HCT116 (cell line): ENCODE measurements at regions not wholly inside any gene's neighbourhood (a gene's known extent, or its start where the extent isn't known, plus 50 kb on each side); places are given as distances from the start of the nearest gene placed in this dataset.

Source experiments
- ATAC-seq: fragments of 200-7000 bp; cut with Tn5 transposase; 2 replicates; pipeline ENCODE4 v1.9.1; 2020; ENCODE audit warnings: mild to moderate bottlenecking, moderate library complexity
- BruUV-seq: library from RNA; stranded (reverse); fragments of 400-500 nt; replicated peaks from 2 replicates; lab custom pipeline; 2021; lab: Mats Ljungman, UMichigan
- CTCF ChIA-PET: fragments of 300-600 bp; sonication (Branson Sonifier 250); formaldehyde crosslinking; loops from one replicate; lab custom pipeline; 2021; ENCODE audit warnings: antibody characterized with exemption; lab: Charles Lee
- POLR2A ChIA-PET: fragments of 300-600, 350-600 bp; sonication (Branson Sonifier 250); formaldehyde crosslinking; loops from one replicate; lab custom pipeline; 2021; ENCODE audit warnings: antibody characterized with exemption; lab: Charles Lee
- RAD21 ChIA-PET, 2 experiments: fragments of 300-600 bp; sonication (Branson Sonifier 250); formaldehyde crosslinking; loops; one replicate each; lab custom pipeline; 2023; ENCODE audit warnings: low total read pairs in 2 of 2; ENCODE audit not compliant: uncharacterized antibody in 2 of 2, unreplicated experiment in 2 of 2, low non-redundant PET in 1 of 2; lab: Charles Lee
- DNase-seq: peaks from one replicate; pipeline ENCODE4 v3.0.0-alpha.2; 2010; ENCODE audit warnings: low read depth, low spot score
- H2AFZ ChIP-seq: fragments of 200-600 bp; shearing (Covaris generic), sonication (generic); 2 replicates; pipeline ENCODE4 v1.6.1; 2017; ENCODE audit warnings: low read depth, mixed run types, mixed read lengths, antibody characterized with exemption, low read length; ENCODE audit not compliant: poor library complexity, severe bottlenecking
- H3K27ac ChIP-seq: 2 replicates; pipeline ENCODE4 v1.5.1; 2012; ENCODE audit warnings: low read depth, low read length
- H3K27me3 ChIP-seq: fragments of 200-600 bp; sonication (generic); 2 replicates; pipeline ENCODE4 v1.6.1; 2016; ENCODE audit warnings: mixed run types, low read length, mixed read lengths; ENCODE audit not compliant: insufficient read depth
- H3K36me3 ChIP-seq, 2 experiments: fragments of 200-500 bp in 1 of 2; fragments of 200-600 bp in 1 of 2; sonication (Bioruptor generic) in 1 of 2; sonication (generic) in 1 of 2; 2 replicates each; pipeline versions ENCODE4 v1.5.1 to v1.6.1; 2014 to 2016; ENCODE audit warnings: low read length in 2 of 2, inconsistent platforms in 1 of 2, mixed read lengths in 1 of 2, mixed run types in 1 of 2; ENCODE audit not compliant: insufficient read depth in 2 of 2, control insufficient read depth in 1 of 2
- H3K4me1 ChIP-seq, 2 experiments: fragments of 200-600 bp in 1 of 2; sonication (generic) in 1 of 2; 2 replicates each; pipeline versions ENCODE4 v1.5.1 to v1.6.1; 2012 to 2017; ENCODE audit warnings: low read length in 2 of 2, inconsistent platforms in 1 of 2, mild to moderate bottlenecking in 1 of 2, mixed read lengths in 1 of 2, mixed run types in 1 of 2, moderate library complexity in 1 of 2; ENCODE audit not compliant: insufficient read depth in 2 of 2, control insufficient read depth in 1 of 2
- H3K4me2 ChIP-seq: fragments of 200-600 bp; sonication (generic); 2 replicates; pipeline ENCODE4 v1.6.1; 2017; ENCODE audit warnings: mixed run types, low read length, mixed read lengths
- H3K4me3 ChIP-seq, 2 experiments: fragments of 200-600 bp in 1 of 2; sonication (generic) in 1 of 2; replicated peaks in 1 of 2; 2 replicates each; pipeline ENCODE4 v1.5.1; 2011 to 2016; ENCODE audit warnings: low read length in 2 of 2, control low read depth in 1 of 2, low read depth in 1 of 2, mild to moderate bottlenecking in 1 of 2, mixed read lengths in 1 of 2, mixed run types in 1 of 2
- H3K79me2 ChIP-seq: fragments of 200-600 bp; sonication (generic); 2 replicates; pipeline ENCODE4 v1.6.1; 2017; ENCODE audit warnings: mild to moderate bottlenecking, mixed run types, low read length, moderate library complexity, mixed read lengths; ENCODE audit not compliant: insufficient read depth
- H3K9ac ChIP-seq: fragments of 200-600 bp; sonication (generic); 2 replicates; pipeline ENCODE4 v1.6.1; 2016; ENCODE audit warnings: low read length, mixed read lengths
- H3K9me2 ChIP-seq: fragments of 200-600 bp; sonication (generic), shearing (Covaris generic); 2 replicates; pipeline ENCODE4 v1.6.1; 2017; ENCODE audit warnings: mixed run types, mild to moderate bottlenecking, moderate library complexity; ENCODE audit not compliant: insufficient read depth
- H3K9me3 ChIP-seq, 2 experiments: fragments of 200-500 bp in 1 of 2; fragments of 200-600 bp in 1 of 2; sonication (Bioruptor generic) in 1 of 2; sonication (generic) in 1 of 2; 2 replicates each; pipeline ENCODE4 v1.6.1; 2014 to 2017; ENCODE audit warnings: low read length in 2 of 2, mixed read lengths in 2 of 2, inconsistent platforms in 1 of 2, low read depth in 1 of 2, mild to moderate bottlenecking in 1 of 2, mixed run types in 1 of 2, moderate library complexity in 1 of 2; ENCODE audit not compliant: control insufficient read depth in 1 of 2, insufficient read depth in 1 of 2
- H4K20me1 ChIP-seq: fragments of 200-600 bp; sonication (generic), shearing (Covaris generic); 2 replicates; pipeline ENCODE4 v1.6.1; 2017; ENCODE audit warnings: mixed run types, mild to moderate bottlenecking, moderate library complexity; ENCODE audit not compliant: insufficient read depth
- EZH2 ChIP-seq: fragments of 200-600 bp; sonication (generic); IDR thresholded peaks from 2 replicates; pipeline ENCODE4 v1.6.1; 2017; ENCODE audit warnings: antibody characterized with exemption, mixed run types
- EZH2phosphoT487 ChIP-seq: fragments of 200-600 bp; IDR thresholded peaks from 2 replicates; pipeline ENCODE4 v1.6.1; 2018; ENCODE audit warnings: antibody characterized with exemption, borderline replicate concordance
- JUND ChIP-seq: IDR thresholded peaks from 2 replicates; pipeline ENCODE4 v1.6.1; 2012
- POLR2A ChIP-seq: IDR thresholded peaks from 2 replicates; pipeline ENCODE4 v1.7.0; 2011; ENCODE audit warnings: borderline replicate concordance; ENCODE audit not compliant: insufficient read depth, insufficient read length; ENCODE audit errors: extremely low read depth
- POLR2AphosphoS5 ChIP-seq: IDR thresholded peaks from 2 replicates; pipeline ENCODE4 v1.6.1; 2011; ENCODE audit warnings: mild to moderate bottlenecking, low read depth, low read length, moderate library complexity
- SIN3A ChIP-seq: IDR thresholded peaks from 2 replicates; pipeline ENCODE4 v1.6.1; 2012; ENCODE audit warnings: low read depth
- SP1 ChIP-seq: IDR thresholded peaks from 2 replicates; pipeline ENCODE4 v1.6.1; 2012; ENCODE audit warnings: low read depth
- TCF7L2 ChIP-seq: IDR thresholded peaks from 2 replicates; pipeline ENCODE4 v1.7.0; 2011; ENCODE audit warnings: borderline replicate concordance, inconsistent platforms; ENCODE audit not compliant: insufficient read depth, insufficient read length; ENCODE audit errors: extremely low read depth
- YY1 ChIP-seq: IDR thresholded peaks from 2 replicates; pipeline ENCODE4 v1.6.1; 2011; ENCODE audit warnings: low read length, low read depth, moderate library complexity, mild to moderate bottlenecking; ENCODE audit not compliant: insufficient replicate concordance; ENCODE audit errors: extremely low read depth
- intact Hi-C: fragments of 100-400 bp; cut with micrococcal nuclease; formaldehyde crosslinking; loops from 2 replicates; pipeline ENCODE4 v1.10.0; 2022
- TF ChIP-seq, protein P1 (sequence below), 3 experiments: fragments of 200-600 bp in 1 of 3; sonication (generic) in 1 of 3; IDR thresholded peaks in 2 of 3; conservative IDR thresholded peaks in 1 of 3; 2 replicates each; pipeline ENCODE4 v1.5.1; 2012 to 2017; ENCODE audit warnings: low read depth in 2 of 3, low read length in 2 of 3, antibody characterized with exemption in 1 of 3, borderline replicate concordance in 1 of 3, control low read depth in 1 of 3, mild to moderate bottlenecking in 1 of 3, mixed read lengths in 1 of 3, mixed run types in 1 of 3, moderate library complexity in 1 of 3; ENCODE audit not compliant: insufficient read depth in 1 of 3
- TF ChIP-seq, protein P2 (sequence below): IDR thresholded peaks from 2 replicates; pipeline ENCODE4 v1.6.1; 2012

GRCh38 chr6:88513471-88513870, 347.3 kb upstream of the CNR1 start (continued):
- TF ChIP-seq, protein P1, sequence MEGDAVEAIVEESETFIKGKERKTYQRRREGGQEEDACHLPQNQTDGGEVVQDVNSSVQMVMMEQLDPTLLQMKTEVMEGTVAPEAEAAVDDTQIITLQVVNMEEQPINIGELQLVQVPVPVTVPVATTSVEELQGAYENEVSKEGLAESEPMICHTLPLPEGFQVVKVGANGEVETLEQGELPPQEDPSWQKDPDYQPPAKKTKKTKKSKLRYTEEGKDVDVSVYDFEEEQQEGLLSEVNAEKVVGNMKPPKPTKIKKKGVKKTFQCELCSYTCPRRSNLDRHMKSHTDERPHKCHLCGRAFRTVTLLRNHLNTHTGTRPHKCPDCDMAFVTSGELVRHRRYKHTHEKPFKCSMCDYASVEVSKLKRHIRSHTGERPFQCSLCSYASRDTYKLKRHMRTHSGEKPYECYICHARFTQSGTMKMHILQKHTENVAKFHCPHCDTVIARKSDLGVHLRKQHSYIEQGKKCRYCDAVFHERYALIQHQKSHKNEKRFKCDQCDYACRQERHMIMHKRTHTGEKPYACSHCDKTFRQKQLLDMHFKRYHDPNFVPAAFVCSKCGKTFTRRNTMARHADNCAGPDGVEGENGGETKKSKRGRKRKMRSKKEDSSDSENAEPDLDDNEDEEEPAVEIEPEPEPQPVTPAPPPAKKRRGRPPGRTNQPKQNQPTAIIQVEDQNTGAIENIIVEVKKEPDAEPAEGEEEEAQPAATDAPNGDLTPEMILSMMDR (IDR thresholded peaks at IDR 0.05 in 2 of 3, conservative IDR thresholded peaks at IDR 0.05 in 1 of 3; ENCODE audit: borderline replicate concordance in 1 of 3, insufficient read depth in 1 of 3, low read depth in 2 of 3, low read length in 2 of 3), result no peak
- TF ChIP-seq EZH2 (no peak), SP1 (no peak)
- TF ChIP-seq, protein P2, sequence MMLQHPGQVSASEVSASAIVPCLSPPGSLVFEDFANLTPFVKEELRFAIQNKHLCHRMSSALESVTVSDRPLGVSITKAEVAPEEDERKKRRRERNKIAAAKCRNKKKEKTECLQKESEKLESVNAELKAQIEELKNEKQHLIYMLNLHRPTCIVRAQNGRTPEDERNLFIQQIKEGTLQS, result no peak

GRCh38 chr6:88512951-88513350, 346.8 kb upstream of the CNR1 start:
- Histone ChIP-seq H2AFZ (no peak overlapping the region), H3K4me2 (no peak overlapping the region), H4K20me1 (no peaks in the 10 kb centered on the region), H3K9me2 (no peaks in the 10 kb centered on the region), H3K4me3 (no peak overlapping the region), H3K79me2 (no peaks in the 10 kb centered on the region), H3K9me3 (no peaks in the 10 kb centered on the region), H3K9ac (no peak overlapping the region), H3K27ac (no peak overlapping the region), H3K27me3 (no peaks in the 10 kb centered on the region), H3K4me1 (no peaks in the 10 kb centered on the region), H3K36me3 (no peaks in the 10 kb centered on the region)
- intact Hi-C loops, result no loop called here
- ChIA-PET POLR2A (no interaction called here), CTCF (interaction anchor here (1.3 kb wide), 1 partner anchor 21 kb away, joined by 3 read pairs; no protein-coding TSS in a partner anchor), RAD21 (no interaction called here)
- DNase-seq, result no peak
- ATAC-seq, result no peak
- no TSS peak for BruUV-seq
- TF ChIP-seq JUND (no peak), SP1 (no peak), SIN3A (no peak), YY1 (no peak), POLR2A (no peak), EZH2phosphoT487 (no peak), TCF7L2 (no peak), POLR2AphosphoS5 (no peak)
- TF ChIP-seq, protein P2, result no peak
